GM23248 (cell line): ENCODE measurements at regions not wholly inside any gene's neighbourhood (a gene's known extent, or its start where the extent isn't known, plus 50 kb on each side); places are given as distances from the start of the nearest gene placed in this dataset. TPM values are rescaled to one million over a fixed set of nuclear protein-coding genes. Genes with fewer than 3 reads are reported as not detected.

Experiments
- DNase-seq: peaks from one replicate; pipeline ENCODE4 v3.0.0-alpha.2; 2015
- H2AFZ ChIP-seq: fragments of 200-600 bp; sonication (generic); 2 replicates; pipeline ENCODE4 v1.6.1; 2016; ENCODE audit warnings: antibody characterized with exemption
- H3F3A ChIP-seq: fragments of 200-600 bp; sonication (generic); 2 replicates; pipeline ENCODE4 v1.6.1; 2016; ENCODE audit warnings: mild to moderate bottlenecking, antibody characterized with exemption, mixed run types; ENCODE audit not compliant: insufficient read depth
- H3K27ac ChIP-seq: fragments of 200-600 bp; sonication (generic); 2 replicates; pipeline ENCODE4 v1.5.1; 2016; ENCODE audit warnings: mild to moderate bottlenecking
- H3K27me3 ChIP-seq: fragments of 200-600 bp; sonication (generic); replicated peaks from 2 replicates; pipeline ENCODE4 v1.6.1; 2016; ENCODE audit warnings: mild to moderate bottlenecking; ENCODE audit not compliant: insufficient read depth
- H3K36me3 ChIP-seq: fragments of 200-600 bp; sonication (generic); 2 replicates; pipeline ENCODE4 v1.6.1; 2016; ENCODE audit warnings: low read depth, mild to moderate bottlenecking
- H3K4me1 ChIP-seq: fragments of 200-600 bp; sonication (generic); 2 replicates; pipeline ENCODE4 v1.6.1; 2016; ENCODE audit warnings: mild to moderate bottlenecking; ENCODE audit not compliant: insufficient read depth
- H3K4me2 ChIP-seq: fragments of 200-600 bp; sonication (generic); one replicate; pipeline ENCODE4 v1.6.1; 2016; ENCODE audit warnings: mild to moderate bottlenecking; ENCODE audit not compliant: unreplicated experiment
- H3K4me3 ChIP-seq: fragments of 200-600 bp; sonication (generic); 2 replicates; pipeline ENCODE4 v1.5.1; 2016; ENCODE audit warnings: mild to moderate bottlenecking
- H3K79me2 ChIP-seq: fragments of 200-600 bp; sonication (generic); 2 replicates; pipeline ENCODE4 v1.6.1; 2016; ENCODE audit warnings: mild to moderate bottlenecking; ENCODE audit not compliant: insufficient read depth
- H3K9ac ChIP-seq: fragments of 200-600 bp; sonication (generic); 2 replicates; pipeline ENCODE4 v1.6.1; 2016; ENCODE audit warnings: mild to moderate bottlenecking
- H3K9me2 ChIP-seq: fragments of 200-600 bp; sonication (generic); 2 replicates; pipeline ENCODE4 v1.6.1; 2016; ENCODE audit warnings: mixed run types, mild to moderate bottlenecking, moderate library complexity; ENCODE audit not compliant: insufficient read depth
- H3K9me3 ChIP-seq: fragments of 200-600 bp; sonication (generic); one replicate; pipeline ENCODE4 v1.6.1; 2017; ENCODE audit warnings: low read depth
- H4K20me1 ChIP-seq: fragments of 200-600 bp; sonication (generic); 2 replicates; pipeline ENCODE4 v1.6.0; 2016; ENCODE audit not compliant: insufficient read depth
- EZH2 ChIP-seq: fragments of 200-600 bp; sonication (generic); IDR thresholded peaks from 2 replicates; pipeline ENCODE4 v1.6.1; 2018; ENCODE audit warnings: antibody characterized with exemption, mild to moderate bottlenecking; ENCODE audit not compliant: insufficient read depth, poor library complexity, severe bottlenecking
- EZH2phosphoT487 ChIP-seq: fragments of 200-600 bp; sonication (generic); IDR thresholded peaks from 2 replicates; pipeline ENCODE4 v1.6.1; 2018; ENCODE audit warnings: antibody characterized with exemption, moderate library complexity, mild to moderate bottlenecking, low read depth; ENCODE audit not compliant: insufficient read depth
- WGBS, 2 experiments: methylation state at CpG; one replicate each; pipeline ENCODE4 v1.1.6; 2015 to 2017; ENCODE audit warnings: low lambda C conversion rate in 2 of 2, low coverage in 1 of 2; ENCODE audit errors: missing lambda C conversion rate in 2 of 2; 5-methylcytosine and 5-hydroxymethylcytosine counted together
- in situ Hi-C: fragments of 300-500 bp; cut with MboI; formaldehyde crosslinking; loops from 2 replicates; pipeline ENCODE4 v1.15.0; 2020
- small RNA-seq: library from RNA; depleted of rRNA; stranded (forward); fragments of <200 nt; gene quantifications from one replicate; pipeline ENCODE3, GENCODE V24; 2014; ENCODE audit warnings: low read depth, low replicate concordance

DNA sequence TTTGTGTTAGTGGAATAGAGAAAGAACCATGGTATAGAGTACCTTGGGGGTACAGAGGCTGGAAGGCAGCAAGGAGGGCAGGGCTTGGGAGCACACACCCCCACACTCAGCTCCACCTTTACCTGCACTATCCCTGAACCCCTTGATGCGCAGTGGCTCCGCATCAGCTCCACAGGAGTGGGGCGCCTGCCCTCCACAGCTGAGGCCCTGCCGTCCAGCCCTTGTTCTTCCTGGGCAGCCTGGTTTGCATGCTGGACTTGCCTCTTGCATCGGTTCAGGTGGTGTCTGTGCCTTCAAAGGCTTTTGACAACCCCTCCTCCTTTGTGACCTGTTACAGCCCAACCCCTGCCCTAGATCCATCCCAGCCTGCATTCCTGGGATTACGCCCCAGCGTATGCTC is 52.6 kb upstream of the ZNF32 start:
- Histone ChIP-seq H2AFZ (no peak overlapping the region), H3K4me3 (no peak overlapping the region), H3K9ac (no peak overlapping the region), H3K79me2 (no peaks in the 10 kb centered on the region), H4K20me1 (no peaks in the 10 kb centered on the region), H3K27ac (no peak overlapping the region), H3K9me2 (no peaks in the 10 kb centered on the region), H3K4me2 (no peak overlapping the region), H3K36me3 (no peaks in the 10 kb centered on the region), H3K9me3 (no peaks in the 10 kb centered on the region), H3K4me1 (peaks cover 7% of the 10 kb centered on the region), H3K27me3 (no peaks in the 10 kb centered on the region), H3F3A (no peaks in the 10 kb centered on the region)
- TF ChIP-seq EZH2 (no peak), EZH2phosphoT487 (no peak)
- DNase-seq = no peak
- 93 to 96% methylated on average over 7 of the region's 7 CpGs for WGBS, 2 experiments
- in situ Hi-C loops = no loop called here

DNA sequence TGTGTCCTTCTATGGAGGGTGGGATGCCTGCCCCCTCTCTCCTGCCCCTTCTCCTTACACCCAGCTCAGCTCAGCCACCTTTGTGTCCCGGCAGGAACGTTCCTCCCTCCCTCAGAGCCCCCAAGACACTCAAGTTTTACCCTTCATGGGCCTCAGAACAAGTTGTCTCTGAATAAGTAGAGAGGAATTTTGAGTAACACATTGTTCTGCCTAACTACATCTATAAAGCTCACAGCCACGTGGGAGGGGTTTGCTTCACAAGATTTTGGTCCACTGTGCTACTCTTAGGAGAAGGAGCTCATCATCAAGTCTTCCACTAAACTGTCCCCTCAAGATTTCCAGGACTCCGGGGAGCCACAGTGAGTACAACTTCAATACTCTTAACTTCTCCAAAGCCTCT is 51.6 kb upstream of the ZNF32 start:
- Histone ChIP-seq H3K9me3 (no peaks in the 10 kb centered on the region), H3K27ac (no peak overlapping the region), H2AFZ (no peak overlapping the region), H3K4me3 (no peak overlapping the region), H3K9me2 (no peaks in the 10 kb centered on the region), H3F3A (no peaks in the 10 kb centered on the region), H3K4me1 (peaks cover 7% of the 10 kb centered on the region), H3K79me2 (no peaks in the 10 kb centered on the region), H3K36me3 (no peaks in the 10 kb centered on the region), H3K27me3 (no peaks in the 10 kb centered on the region), H3K9ac (no peak overlapping the region), H3K4me2 (peak overlapping the region; percentile 40), H4K20me1 (no peaks in the 10 kb centered on the region)
- no peak for TF ChIP-seq EZH2
- no peak for TF ChIP-seq EZH2phosphoT487
- 56 to 60% methylated on average over 4 of the region's 4 CpGs for WGBS, 2 experiments
- DNase-seq = peak; percentile 62
- in situ Hi-C loops = no loop called here

DNA sequence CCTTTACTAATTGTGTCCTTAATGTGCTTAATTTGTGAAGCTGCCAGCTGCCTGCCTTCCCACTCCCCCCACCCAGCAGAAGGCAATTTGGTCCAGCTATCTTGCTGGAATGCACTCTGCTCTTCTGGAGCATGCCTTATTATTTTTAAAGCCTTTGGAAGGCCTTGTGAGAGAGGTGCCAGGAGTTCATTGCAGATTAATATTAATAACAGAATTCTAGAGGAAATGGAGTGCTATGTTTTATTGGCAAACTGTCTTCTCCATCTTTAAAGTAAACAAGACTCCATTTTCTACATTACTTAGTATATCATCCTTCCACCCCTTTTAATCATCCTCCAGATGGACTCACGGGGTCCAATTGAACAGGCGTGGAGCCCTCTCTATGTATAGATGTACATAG is 50.8 kb upstream of the ZNF32 start:
- in situ Hi-C loops = no loop called here
- Histone ChIP-seq H3K4me3 (no peak overlapping the region), H3K4me2 (no peak overlapping the region), H3K9me3 (no peaks in the 10 kb centered on the region), H3K9ac (no peak overlapping the region), H3F3A (no peaks in the 10 kb centered on the region), H3K27me3 (no peaks in the 10 kb centered on the region), H2AFZ (no peak overlapping the region), H3K9me2 (no peaks in the 10 kb centered on the region), H3K79me2 (no peaks in the 10 kb centered on the region), H3K4me1 (peaks cover 7% of the 10 kb centered on the region), H4K20me1 (no peaks in the 10 kb centered on the region), H3K36me3 (no peaks in the 10 kb centered on the region), H3K27ac (no peak overlapping the region)
- no peak for DNase-seq
- TF ChIP-seq EZH2 = no peak
- TF ChIP-seq EZH2phosphoT487 = no peak
- 90 to 91% methylated on average over 2 of the region's 2 CpGs for WGBS, 2 experiments

Small RNA genes lying in the stretch of these regions (small RNA-seq; reads per million reads assigned to genes)
- not detected for gene UQCRHP3
